ENCODE measurements at regions not wholly inside any gene's neighbourhood (a gene's known extent, or its start where the extent isn't known, plus 50 kb on each side); places are given as distances from the start of the nearest gene placed in this dataset.

DNA sequence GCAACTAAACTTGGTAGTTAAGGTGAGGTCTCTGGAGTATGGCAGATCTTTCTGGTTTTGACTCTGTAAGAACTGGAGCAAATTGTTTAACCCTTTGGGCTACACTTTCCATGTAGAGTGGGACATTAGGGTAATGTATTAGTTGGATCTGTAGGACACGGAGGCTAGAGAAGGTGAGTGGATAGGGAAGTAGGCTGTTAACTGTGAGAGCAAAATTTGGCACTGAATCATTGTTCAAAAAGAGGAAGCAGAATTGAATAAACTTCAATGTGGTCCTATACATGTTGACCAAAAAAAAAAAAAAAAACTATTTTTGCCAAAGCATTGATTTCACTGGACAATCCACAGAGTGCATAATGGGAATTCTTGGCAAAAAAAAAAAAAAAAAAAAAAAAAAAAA, 370.2 kb upstream of the CHORDC1 start:
- TF ChIP-seq, protein P1, sequence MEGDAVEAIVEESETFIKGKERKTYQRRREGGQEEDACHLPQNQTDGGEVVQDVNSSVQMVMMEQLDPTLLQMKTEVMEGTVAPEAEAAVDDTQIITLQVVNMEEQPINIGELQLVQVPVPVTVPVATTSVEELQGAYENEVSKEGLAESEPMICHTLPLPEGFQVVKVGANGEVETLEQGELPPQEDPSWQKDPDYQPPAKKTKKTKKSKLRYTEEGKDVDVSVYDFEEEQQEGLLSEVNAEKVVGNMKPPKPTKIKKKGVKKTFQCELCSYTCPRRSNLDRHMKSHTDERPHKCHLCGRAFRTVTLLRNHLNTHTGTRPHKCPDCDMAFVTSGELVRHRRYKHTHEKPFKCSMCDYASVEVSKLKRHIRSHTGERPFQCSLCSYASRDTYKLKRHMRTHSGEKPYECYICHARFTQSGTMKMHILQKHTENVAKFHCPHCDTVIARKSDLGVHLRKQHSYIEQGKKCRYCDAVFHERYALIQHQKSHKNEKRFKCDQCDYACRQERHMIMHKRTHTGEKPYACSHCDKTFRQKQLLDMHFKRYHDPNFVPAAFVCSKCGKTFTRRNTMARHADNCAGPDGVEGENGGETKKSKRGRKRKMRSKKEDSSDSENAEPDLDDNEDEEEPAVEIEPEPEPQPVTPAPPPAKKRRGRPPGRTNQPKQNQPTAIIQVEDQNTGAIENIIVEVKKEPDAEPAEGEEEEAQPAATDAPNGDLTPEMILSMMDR (IDR thresholded peaks at IDR 0.05; ENCODE audit: low read depth, low read length): no peak
- TF ChIP-seq EZH2phosphoT487 (IDR thresholded peaks at IDR 0.05; ENCODE audit: low read depth): no peak
